GM18508 (cell line): ENCODE measurements at regions not wholly inside any gene's neighbourhood (a gene's known extent, or its start where the extent isn't known, plus 50 kb on each side); places are given as distances from the start of the nearest gene placed in this dataset.

Experiments used
- ATAC-seq: cut with Tn5 transposase; IDR thresholded peaks from one replicate; pipeline ENCODE4 v1.9.1; 2021; ENCODE audit warnings: moderate number of reproducible peaks; ENCODE audit not compliant: insufficient read depth, unreplicated experiment

DNA sequence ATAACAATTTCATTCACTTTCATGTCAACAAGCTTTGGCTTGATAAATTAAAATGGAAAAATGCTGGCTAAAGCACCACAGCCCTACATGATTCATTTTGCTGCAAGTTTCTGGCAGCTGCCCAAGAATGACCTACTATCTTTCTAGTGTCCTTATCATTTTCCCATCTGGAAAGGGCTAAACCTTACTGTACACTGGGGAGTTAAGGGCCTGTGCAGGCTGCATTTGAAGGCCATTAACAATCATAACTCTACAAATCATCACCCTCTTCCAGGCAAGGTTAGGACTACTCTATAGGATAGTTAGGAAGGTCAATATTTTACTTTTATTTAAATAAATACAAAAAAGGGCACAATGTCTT is 579.7 kb upstream of the ZNF608 start:
- no peak for ATAC-seq

GRCh38 chr5:125327676-125328075 is 581.2 kb upstream of the ZNF608 start:
- ATAC-seq = peak; percentile 51

GRCh38 chr5:125331987-125332598 is 585.7 kb upstream of the ZNF608 start:
- no peak for ATAC-seq

DNA sequence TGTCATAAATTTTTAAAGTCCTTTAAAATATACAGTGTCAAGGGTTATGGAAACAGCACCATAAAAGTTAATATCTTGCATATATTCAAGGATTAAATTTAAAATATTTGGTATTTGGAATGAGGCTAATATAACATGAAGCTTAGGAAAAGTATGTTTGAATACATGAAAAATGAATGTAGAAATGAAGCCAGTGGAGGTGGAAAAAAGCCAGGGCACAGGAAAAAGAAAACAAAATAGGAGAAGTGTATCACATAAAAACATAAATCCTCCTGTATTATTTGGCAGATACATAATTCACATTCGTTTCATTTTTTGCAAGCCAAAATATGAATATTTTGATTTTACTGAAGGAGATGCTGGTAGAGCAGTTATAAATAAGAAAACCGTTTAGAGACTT is 587.0 kb upstream of the ZNF608 start:
- ATAC-seq = no peak

DNA sequence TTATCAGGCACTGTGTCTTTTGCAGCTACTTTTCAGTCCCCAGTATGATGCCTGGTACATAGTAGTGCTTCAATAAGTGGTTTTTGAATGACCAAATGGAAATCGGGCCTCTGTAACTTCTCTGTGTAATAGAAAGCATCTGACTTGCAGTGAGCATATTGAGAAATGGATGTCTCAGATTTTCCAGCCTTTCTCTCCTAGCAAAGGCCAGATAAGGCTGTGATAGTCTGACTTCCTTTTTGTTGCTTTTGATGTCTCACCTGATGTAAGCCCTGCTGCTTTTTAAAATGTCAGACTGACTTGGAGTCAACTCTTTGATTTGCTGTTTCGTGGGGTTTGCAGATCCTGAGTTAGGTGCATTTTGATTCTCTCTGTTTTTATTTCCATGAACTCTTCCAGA is 590.0 kb upstream of the ZNF608 start:
- no peak for ATAC-seq

DNA sequence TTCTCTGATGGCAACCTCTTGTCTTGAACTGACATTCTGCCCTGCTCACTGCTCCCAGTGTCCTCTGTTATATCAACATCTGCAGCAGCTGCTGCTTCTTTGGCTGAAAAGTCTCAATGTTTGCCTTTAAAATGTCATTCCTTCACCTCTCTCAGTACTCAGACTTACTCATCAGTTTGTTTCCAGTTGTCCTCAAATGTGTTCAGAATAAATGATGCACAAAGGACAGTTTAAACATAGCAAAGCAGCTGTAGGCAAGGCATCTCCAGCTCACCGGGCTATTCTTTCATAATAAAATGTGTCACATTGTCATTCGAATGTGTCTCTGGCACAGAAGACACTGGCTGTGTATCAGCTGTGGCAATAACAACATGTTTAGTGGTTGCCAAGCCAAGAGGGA is 590.9 kb upstream of the ZNF608 start:
- ATAC-seq = no peak

DNA sequence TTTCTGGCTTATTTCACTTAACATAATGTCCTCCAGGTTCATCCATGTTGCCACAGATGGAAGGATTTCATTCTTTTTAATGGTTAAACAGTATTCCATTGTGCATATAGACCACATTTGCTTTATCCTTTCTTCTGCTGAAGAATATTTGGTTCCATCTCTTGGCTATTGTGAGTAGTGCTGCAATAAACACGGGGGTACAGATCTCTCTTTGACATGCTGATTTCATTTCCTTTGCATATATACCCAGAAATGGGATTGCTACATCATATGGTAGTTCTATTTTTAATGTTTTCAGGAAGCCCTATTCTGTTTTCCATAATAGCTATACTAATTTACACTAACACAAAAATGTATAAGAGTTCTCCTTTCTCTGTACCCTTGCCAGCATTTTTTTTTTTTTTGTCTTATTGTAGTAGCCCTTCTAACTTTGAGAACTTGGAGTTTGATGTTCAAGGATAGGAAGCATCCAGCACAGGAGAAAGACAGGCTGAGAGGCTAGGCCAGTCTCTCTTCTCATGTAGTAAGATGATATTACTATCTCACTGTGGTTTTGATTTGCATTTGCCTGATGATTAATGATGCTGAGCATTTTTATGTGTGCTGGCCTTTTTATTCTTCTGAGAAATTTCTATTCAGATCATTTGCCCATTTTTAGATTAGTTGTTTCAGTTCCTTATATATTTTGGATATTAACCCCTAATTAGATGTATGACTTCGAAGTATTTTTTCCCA is 592.2 kb upstream of the ZNF608 start:
- ATAC-seq = no peak

DNA sequence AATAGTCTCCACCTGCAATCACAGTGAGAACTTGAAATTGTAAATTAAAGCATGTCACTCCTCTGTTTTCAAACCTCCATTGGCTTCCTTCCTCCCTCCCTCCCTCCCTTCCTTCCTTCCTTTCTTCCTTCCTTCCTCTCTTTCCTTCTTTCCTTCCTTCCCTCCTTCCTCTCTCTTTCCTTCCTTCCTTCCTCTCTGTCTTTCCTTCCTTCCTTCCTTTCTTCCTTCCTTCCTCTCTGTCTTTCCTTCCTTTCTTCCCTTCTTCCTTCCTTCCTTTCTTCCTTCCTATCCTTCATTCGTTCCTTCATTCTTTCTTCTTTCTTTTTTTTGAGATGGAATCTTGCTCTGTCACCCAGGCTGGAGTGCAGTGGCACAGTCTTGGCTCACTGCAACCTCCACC is 595.0 kb upstream of the ZNF608 start:
- no peak for ATAC-seq

DNA sequence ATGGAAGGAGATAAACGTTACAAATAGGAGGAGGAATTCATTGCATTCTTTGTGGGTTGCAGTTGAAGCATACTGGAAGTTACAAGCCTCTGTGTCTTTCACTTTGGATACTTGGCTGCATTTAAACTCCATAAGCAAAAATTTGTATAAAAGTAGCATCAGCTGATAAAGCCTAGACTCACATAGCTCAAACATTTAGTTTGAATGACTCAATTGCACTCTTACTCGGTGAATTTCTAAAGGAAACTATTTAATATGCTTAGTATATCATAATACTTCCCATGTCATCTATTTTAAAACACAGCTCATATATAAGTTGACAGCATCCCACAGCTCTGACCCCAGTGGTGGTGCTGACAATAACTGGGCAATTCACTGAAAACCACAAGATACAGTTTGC is 596.6 kb upstream of the ZNF608 start:
- no peak for ATAC-seq

GRCh38 chr5:125346316-125346715 is 599.9 kb upstream of the ZNF608 start:
- ATAC-seq = no peak

- ATAC-seq = no peak
These were observed 601.8 kb upstream of the ZNF608 start for GRCh38 chr5:125348221-125348692.

- ATAC-seq = no peak
These were observed 602.7 kb upstream of the ZNF608 start for GRCh38 chr5:125348936-125349831.

- ATAC-seq = no peak
These were observed 611.2 kb upstream of the ZNF608 start for GRCh38 chr5:125357660-125358059.

DNA sequence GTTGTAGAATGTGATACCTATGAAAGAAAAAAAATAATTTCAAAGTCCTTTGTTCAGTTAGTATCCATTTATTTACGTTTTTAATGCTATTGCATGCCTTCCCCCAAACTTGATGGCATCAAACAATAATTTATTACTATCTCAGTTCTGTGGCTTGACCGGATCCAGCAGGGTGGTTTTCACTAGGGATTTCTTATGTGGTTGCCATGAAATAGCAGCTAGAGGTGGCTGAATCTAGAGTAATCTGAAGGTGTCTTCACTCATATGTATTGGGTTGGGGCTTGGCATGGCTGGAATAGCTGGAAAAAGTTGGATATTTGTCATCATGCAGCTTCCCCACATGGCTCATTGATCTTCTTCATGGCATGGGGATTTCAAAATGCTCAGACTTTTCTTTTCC is 619.3 kb upstream of the ZNF608 start:
- no peak for ATAC-seq

DNA sequence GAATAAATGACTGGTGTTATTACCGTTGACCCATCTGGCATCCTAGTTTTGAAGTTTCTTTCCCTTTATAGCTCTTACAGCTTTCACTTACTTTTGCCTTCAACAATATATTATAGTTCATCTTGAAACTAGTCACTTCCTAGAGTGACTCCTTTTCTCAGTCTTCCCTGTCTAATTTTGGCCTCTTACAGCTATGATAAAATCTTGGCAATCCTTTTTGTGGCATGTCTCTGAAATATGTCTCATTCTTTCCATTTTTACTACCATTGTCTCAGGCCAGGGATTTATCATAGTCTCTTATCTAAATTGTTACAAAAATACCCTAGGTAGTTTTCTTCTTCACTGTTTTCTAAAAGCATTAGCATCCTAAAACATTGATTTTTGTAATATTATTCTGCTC is 621.3 kb upstream of the ZNF608 start:
- ATAC-seq = no peak

- ATAC-seq = no peak
These were observed 624.2 kb upstream of the ZNF608 start for GRCh38 chr5:125370461-125371205.

DNA sequence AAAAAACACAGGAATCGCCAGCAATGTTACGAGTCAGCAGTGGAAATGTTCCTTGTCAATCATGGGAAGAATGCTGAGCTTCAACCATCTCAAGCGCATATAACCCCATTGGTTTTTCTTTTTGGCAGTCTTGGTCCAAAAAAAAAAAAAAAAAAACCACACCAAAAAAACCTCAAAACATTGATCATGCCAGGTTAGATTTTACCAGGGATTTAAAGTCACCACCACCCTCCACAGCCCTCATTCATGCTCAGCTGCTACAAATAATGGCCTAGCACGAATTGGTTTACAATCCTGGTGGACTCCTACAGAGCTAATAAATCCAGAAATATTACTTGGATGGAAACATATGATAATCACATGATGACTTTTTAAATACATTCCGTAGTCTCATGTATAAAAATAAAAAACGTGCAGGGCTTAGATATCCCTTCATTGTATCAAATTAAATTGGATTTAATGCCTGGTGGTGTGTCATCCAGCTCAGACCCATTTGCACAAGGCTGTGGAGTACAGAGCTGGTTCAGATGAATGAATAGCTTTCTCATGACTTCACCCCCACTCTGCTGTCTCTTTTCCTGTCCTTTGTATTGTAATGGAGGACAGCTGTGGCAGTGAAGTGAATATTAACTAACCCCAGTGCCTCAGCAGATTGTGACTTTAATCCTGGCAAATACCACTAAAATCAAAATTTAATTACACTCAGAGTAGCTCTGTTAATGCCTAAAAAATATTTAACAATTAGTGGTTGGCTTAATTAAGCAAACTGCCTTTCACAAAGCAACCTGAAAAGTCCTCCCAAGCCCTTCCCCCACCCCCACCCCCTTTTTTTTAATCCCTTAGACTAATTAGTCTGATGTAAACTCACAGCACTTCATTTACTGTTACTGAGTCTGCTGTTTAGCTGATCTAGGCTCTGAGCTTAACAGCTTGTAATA is 626.5 kb upstream of the ZNF608 start:
- no peak for ATAC-seq

DNA sequence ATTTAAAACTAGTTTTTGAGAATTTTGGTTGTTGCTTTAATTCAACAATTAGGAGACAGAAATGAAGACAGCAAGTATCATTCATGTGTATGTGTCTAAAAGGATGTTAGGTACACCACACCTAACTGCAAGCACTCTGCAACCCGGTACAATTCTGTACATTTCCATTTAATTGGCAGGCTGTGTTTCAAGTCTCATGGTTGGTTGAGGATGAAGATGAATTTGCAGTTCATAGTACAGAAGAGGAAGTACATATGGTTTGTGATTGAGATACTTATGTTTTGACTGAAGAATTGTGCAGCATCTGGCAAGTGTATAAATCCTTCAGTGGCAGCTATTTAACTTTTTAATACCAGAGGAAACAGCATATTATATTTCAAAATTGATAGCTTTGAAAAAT is 628.7 kb upstream of the ZNF608 start:
- no peak for ATAC-seq

DNA sequence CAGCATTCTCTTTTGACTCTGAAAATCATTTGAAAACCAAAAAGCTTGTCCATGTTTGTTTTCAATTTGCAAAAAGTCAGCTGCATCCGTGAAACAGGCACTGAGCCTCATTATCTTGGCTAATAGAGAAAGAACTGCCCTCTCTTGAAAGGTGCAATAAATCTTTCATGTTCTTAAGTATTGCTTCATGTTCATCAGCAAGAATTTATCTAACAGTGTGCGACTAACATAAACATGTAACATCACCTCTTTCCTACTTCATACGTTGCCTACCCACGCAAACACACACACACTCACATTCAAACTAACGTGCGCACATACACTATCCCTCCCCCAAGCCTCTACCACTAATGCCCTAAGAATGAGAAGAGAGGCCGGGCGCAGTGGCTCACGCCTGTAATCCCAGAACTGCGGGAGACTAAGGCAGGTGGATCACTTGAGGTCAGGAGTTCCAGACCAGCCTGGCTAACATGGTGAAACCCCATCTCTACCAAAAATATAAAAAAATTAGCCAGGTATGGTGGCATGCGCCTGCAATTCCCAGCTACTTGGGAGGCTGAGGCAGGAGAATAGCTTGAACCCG is 629.7 kb upstream of the ZNF608 start:
- no peak for ATAC-seq
